Muscle layer of colon (tissue), 2 donors: ENCODE measurements at regions not wholly inside any gene's neighbourhood (a gene's known extent, or its start where the extent isn't known, plus 50 kb on each side); places are given as distances from the start of the nearest gene placed in this dataset.
"Not testable (repeated sequence)": the region's sequence is repeated elsewhere in the genome, so short reads cannot be mapped to it uniquely, and the experiment has no call there.

ENCODE experiments used
- H3K27ac ChIP-seq: one replicate; pipeline ENCODE4 v1.7.0; 2013; ENCODE audit warnings: low read depth, mild to moderate bottlenecking, low read length, moderate library complexity
- H3K27me3 ChIP-seq, 2 donors: one replicate each; pipeline ENCODE4 v1.7.0; 2013; ENCODE audit warnings: low read length in 2 of 2, mild to moderate bottlenecking in 2 of 2; ENCODE audit not compliant: insufficient read depth in 2 of 2, control insufficient read depth in 1 of 2
- H3K36me3 ChIP-seq: one replicate; pipeline ENCODE4 v1.7.0; 2013; ENCODE audit warnings: mild to moderate bottlenecking, low read length; ENCODE audit not compliant: insufficient read depth
- H3K4me1 ChIP-seq: one replicate; pipeline ENCODE4 v1.7.0; 2013; ENCODE audit warnings: mild to moderate bottlenecking, low read length; ENCODE audit not compliant: insufficient read depth
- H3K4me3 ChIP-seq, 2 donors: one replicate each; pipeline ENCODE4 v1.7.0; 2013; ENCODE audit warnings: low read length in 2 of 2, low read depth in 1 of 2, mild to moderate bottlenecking in 1 of 2, moderate library complexity in 1 of 2
- H3K9ac ChIP-seq: one replicate; pipeline ENCODE4 v1.7.0; 2013; ENCODE audit warnings: low read length
- H3K9me3 ChIP-seq: one replicate; pipeline ENCODE4 v1.7.0; 2013; ENCODE audit warnings: mild to moderate bottlenecking, low read length
- donor health status: abdominal sarcoma.
- donor health status: Adenocarcinoma of cecum.

DNA sequence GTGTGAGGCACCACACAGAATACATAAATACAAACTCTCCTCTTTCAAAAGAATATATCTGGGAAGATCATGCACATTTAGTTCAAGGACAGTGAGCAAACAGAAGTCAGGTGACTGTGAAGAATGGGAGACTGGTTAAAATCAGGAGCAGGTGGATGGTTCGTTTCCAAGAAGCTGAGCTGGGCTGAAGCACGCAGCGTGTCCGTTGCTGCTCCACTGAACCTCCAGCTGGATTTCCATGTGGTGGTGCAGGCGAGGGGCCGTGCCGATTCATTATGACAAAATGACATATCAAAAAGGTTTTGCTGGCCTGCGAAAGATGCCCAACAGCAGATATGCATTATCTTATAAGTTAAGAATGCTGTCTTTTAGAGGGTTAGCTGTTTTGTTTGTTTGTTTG lies 66.0 kb downstream of the OLIG1 start:
- Histone ChIP-seq H3K4me1 (no peaks in the 10 kb centered on the region), H3K9ac (no peak overlapping the region), H3K27ac (no peak overlapping the region), H3K27me3 (peaks cover 0 to 8% of the 10 kb centered on the region in 2 donors), H3K36me3 (no peaks in the 10 kb centered on the region), H3K9me3 (no peaks in the 10 kb centered on the region), H3K4me3 (no peak overlapping the region)

DNA sequence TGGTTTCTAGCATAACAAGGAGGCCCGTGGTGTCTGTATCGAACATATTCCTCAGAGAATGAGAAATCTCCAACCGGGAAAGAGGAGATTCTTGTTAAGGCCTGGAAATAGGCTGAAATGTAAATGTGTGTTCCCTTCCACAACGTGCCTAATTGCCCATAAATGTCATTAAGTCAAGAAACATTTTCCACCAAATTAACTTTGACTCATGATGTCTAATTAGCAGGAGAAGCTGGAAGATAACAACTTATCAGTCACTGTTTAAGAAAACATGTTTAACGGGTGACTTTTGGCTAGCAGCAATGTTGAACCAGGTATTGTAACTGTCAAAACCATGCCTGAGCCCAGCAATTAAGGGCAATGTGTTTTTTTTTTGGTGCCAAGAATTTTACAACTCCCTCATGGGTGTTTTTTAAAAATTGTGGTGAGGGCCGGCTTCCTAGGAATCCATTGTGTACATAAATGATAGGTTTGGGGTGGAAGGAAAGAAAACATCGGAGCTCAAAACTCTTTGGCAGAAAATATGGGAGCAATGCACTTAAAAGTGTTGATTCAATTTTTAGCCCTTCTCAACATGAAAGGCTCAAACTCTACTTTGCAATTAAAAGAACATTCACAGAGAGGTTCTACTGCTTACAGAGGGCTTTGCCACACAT lies 67.0 kb downstream of the OLIG1 start:
- no peak overlapping the region for H3K4me3 ChIP-seq
- H3K9ac ChIP-seq: no peak overlapping the region
- H3K27me3 ChIP-seq: no peaks in the 10 kb centered on the region

DNA sequence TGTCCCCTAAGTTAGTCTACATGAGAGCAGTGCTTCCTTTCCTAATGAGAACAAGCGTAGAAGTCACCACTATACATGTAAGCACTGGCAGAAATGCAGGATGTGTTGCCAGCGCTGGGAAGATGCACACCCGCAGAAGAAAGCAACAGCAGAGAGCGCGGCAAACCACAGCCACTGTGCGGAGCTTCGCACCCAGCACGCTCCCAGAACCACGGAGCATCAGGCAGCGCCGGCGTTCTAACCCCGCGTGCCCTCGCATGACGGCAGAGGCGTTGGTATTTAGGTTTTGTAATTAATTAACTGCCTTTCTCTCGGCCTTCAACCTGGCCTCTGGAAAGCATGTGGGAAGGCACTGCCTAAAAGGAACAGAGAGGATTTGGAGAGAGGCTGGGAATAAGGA lies 69.1 kb downstream of the OLIG1 start:
- Histone ChIP-seq H3K9me3 (no peaks in the 10 kb centered on the region), H3K27me3 (no peaks in the 10 kb centered on the region), H3K27ac (no peak overlapping the region), H3K36me3 (no peaks in the 10 kb centered on the region), H3K4me1 (no peaks in the 10 kb centered on the region), H3K4me3 (no peak overlapping the region), H3K9ac (no peak overlapping the region)

More for the DNA sequence above, 67.0 kb downstream of the OLIG1 start:
- no peaks in the 10 kb centered on the region for H3K36me3 ChIP-seq
- no peaks in the 10 kb centered on the region for H3K9me3 ChIP-seq
- no peaks in the 10 kb centered on the region for H3K4me1 ChIP-seq
- H3K27ac ChIP-seq: no peak overlapping the region

- Histone ChIP-seq H3K4me3 (no peak overlapping the region), H3K9me3 (no peaks in the 10 kb centered on the region), H3K27ac (no peak overlapping the region), H3K4me1 (no peaks in the 10 kb centered on the region), H3K36me3 (no peaks in the 10 kb centered on the region), H3K27me3 (no peaks in the 10 kb centered on the region), H3K9ac (no peak overlapping the region)
Observed at GRCh38 chr21:33140288-33140687, 70.3 kb downstream of the OLIG1 start.

GRCh38 chr21:33146467-33146866 lies 76.5 kb downstream of the OLIG1 start:
- H3K4me1 ChIP-seq: no peaks in the 10 kb centered on the region
- H3K4me3 ChIP-seq: no peak overlapping the region
- peaks cover 0 to 5% of the 10 kb centered on the region in 2 donors for H3K27me3 ChIP-seq
- H3K9me3 ChIP-seq: no peaks in the 10 kb centered on the region
- H3K27ac ChIP-seq: no peak overlapping the region
- H3K9ac ChIP-seq: no peak overlapping the region
- H3K36me3 ChIP-seq: no peaks in the 10 kb centered on the region

GRCh38 chr21:33149181-33149580 lies 79.2 kb downstream of the OLIG1 start:
- no peaks in the 10 kb centered on the region for H3K4me1 ChIP-seq
- no peak overlapping the region for H3K9ac ChIP-seq
- H3K9me3 ChIP-seq: no peaks in the 10 kb centered on the region
- H3K27ac ChIP-seq: no peak overlapping the region
- no peak overlapping the region for H3K4me3 ChIP-seq
- H3K36me3 ChIP-seq: no peaks in the 10 kb centered on the region
- H3K27me3 ChIP-seq: peaks cover 0 to 14% of the 10 kb centered on the region in 2 donors

- not testable (repeated sequence) for H3K4me3 ChIP-seq, H3K9ac ChIP-seq, H3K27ac ChIP-seq, H3K4me1 ChIP-seq, H3K9me3 ChIP-seq, H3K36me3 ChIP-seq
- H3K27me3 ChIP-seq: peaks cover 0 to 14% of the 10 kb centered on the region in 2 donors
Observed at GRCh38 chr21:33150968-33151367, 78.8 kb upstream of the IFNAR2 start.

- Histone ChIP-seq H3K4me3 (no peak overlapping the region), H3K27ac (no peak overlapping the region), H3K36me3 (no peaks in the 10 kb centered on the region), H3K9me3 (no peaks in the 10 kb centered on the region), H3K4me1 (no peaks in the 10 kb centered on the region), H3K9ac (no peak overlapping the region), H3K27me3 (peaks cover 0 to 14% of the 10 kb centered on the region in 2 donors)
Observed at GRCh38 chr21:33151941-33152731, 77.6 kb upstream of the IFNAR2 start.

- H3K27me3 ChIP-seq: peaks cover 0 to 14% of the 10 kb centered on the region in 2 donors
- no peak overlapping the region for H3K9ac ChIP-seq
- H3K4me3 ChIP-seq: no peak overlapping the region
- no peaks in the 10 kb centered on the region for H3K9me3 ChIP-seq
- no peaks in the 10 kb centered on the region for H3K36me3 ChIP-seq
- H3K27ac ChIP-seq: no peak overlapping the region
- no peaks in the 10 kb centered on the region for H3K4me1 ChIP-seq
Observed at GRCh38 chr21:33152732-33153130, 77.0 kb upstream of the IFNAR2 start.

DNA sequence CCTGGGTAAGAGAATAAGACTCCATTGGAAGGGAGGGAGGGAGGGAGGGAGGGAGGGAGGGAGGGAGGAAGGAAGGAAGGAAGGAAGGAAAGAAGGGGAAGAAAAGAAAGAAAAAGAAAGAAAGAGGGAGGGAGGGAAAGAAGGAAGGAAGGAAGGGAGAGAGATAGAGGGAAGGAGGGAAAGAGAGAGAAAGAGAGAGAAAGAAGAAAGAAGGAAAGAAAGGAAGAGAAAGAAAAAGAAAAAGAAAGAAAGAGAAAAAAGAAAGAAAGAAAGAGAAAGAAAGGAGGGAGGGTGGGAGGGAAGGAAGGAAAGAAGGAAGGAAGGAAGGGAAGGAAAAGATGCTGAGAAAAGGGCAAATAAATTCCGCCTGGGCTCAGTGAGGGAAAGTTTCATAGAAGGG lies 74.7 kb upstream of the IFNAR2 start:
- no peaks in the 10 kb centered on the region for H3K4me1 ChIP-seq
- no peak overlapping the region for H3K27ac ChIP-seq
- H3K36me3 ChIP-seq: no peaks in the 10 kb centered on the region
- H3K27me3 ChIP-seq: peaks cover 0 to 9% of the 10 kb centered on the region in 2 donors
- H3K9ac ChIP-seq: no peak overlapping the region
- no peak overlapping the region for H3K4me3 ChIP-seq
- peaks cover 9% of the 10 kb centered on the region for H3K9me3 ChIP-seq

DNA sequence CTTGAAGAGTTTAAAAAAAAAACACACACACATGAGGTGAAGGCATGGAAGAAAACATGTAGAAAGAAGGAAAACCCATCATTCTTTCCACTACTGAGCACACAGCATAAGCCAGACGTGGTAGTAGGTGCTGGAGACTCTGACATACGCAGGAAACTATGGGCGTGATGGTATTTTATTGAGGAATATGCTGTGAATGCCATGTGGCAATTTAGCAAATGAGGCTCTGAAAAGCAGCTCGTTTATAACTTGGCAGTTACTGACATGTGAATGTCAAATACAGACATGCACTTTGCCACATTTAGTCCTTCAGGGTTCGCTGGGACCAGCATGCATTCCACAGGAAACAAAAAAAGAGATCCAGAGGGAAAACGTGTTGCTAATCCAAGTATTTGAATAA lies 74.3 kb upstream of the IFNAR2 start:
- peaks cover 9% of the 10 kb centered on the region for H3K9me3 ChIP-seq
- no peaks in the 10 kb centered on the region for H3K36me3 ChIP-seq
- H3K4me1 ChIP-seq: no peaks in the 10 kb centered on the region
- H3K4me3 ChIP-seq: no peak overlapping the region
- peaks cover 0 to 9% of the 10 kb centered on the region in 2 donors for H3K27me3 ChIP-seq
- H3K27ac ChIP-seq: no peak overlapping the region
- no peak overlapping the region for H3K9ac ChIP-seq

GRCh38 chr21:33157303-33157702 lies 72.4 kb upstream of the IFNAR2 start:
- H3K9ac ChIP-seq: no peak overlapping the region
- peaks cover 9% of the 10 kb centered on the region for H3K9me3 ChIP-seq
- peaks cover under 1% of the 10 kb centered on the region for H3K4me1 ChIP-seq
- no peak overlapping the region for H3K27ac ChIP-seq
- no peak overlapping the region for H3K4me3 ChIP-seq
- no peaks in the 10 kb centered on the region for H3K36me3 ChIP-seq
- peaks cover 0 to 9% of the 10 kb centered on the region in 2 donors for H3K27me3 ChIP-seq
